GM18858 (cell line): ENCODE measurements at regions not wholly inside any gene's neighbourhood (a gene's known extent, or its start where the extent isn't known, plus 50 kb on each side); places are given as distances from the start of the nearest gene placed in this dataset.

Source experiments
- ATAC-seq: cut with Tn5 transposase; IDR thresholded peaks from one replicate; pipeline ENCODE4 v1.9.1; 2021; ENCODE audit not compliant: unreplicated experiment

DNA sequence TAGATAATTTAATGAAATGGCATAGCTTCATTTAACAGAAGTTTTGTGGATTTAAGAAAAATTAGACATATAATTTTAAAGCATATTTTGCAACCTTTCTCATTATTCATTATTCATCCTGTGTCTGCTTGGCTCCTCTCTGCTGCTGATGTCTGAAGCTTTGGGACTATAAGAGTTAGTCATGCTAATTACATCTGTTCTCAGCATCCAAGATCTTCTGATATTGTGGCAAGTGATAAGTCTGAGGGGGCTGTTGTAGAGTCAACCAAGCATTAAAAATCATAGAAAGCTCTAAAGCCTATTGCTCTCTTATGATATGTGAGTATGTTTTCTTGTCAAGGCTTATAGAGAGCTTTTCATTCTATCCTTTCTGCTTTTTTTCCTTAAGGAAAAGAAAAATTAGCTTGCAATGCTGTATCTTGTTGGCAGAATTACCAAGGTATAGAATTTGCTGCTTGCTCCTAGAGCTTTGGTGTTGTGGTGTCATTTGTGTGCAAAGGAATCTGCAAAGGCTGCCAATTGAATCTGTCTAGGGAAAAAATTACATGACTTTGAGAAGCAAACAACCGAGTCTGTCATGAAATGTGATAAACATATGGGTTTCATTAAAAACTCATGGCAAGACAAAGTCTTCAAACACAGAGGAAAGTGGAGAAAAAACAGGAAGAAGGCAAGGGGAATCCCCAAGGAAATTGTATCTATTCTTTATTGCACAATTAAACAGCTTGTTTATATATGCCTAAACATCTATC lies 156.1 kb upstream of the DAB2 start:
- no peak for ATAC-seq

DNA sequence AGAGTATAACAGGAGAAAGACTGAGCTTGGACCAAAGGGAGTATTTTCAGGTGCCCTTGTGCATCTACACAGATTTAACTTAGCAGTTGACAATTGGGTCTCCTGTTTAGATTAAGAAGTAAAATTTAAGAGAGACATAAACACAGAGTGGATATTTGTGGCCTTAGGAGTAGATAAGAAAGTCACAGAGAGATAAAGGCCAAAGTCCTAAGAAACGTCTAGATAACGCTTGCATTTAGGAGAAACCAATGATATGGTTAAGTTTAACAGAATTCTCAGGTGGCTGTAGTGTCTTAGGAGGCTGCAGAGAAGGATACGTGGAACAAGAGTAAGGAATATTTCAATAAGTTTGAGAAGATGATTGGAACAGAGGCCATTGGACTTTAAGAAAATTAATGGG lies 155.0 kb upstream of the DAB2 start:
- ATAC-seq, result no peak

DNA sequence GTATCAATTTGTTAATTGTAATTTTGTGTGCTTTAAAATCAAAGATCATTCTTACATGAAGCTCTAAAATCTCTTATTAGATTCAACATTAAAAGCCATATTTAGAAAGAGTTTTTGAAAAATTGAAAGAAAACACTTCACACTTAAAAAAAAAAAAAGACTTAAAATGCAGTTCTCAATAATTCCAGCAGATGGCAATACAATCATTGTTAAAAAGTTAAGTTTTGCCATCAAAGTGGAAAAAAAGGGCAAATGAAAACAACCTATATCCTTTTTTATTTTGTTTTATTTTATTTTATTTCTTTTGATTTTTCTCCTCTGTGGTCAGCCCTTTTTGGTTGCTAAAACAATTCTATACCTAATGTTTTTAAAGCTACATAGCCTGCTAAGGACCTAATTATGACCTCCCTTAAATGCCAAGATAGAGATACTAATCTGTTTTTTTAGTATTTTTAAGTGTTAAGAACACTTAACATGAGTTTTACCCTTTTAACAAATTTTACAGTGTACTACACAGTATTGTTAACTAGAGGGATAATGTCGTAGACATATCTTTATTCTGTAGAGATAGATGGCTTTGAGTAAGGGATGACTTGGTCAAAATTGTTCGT lies 154.2 kb upstream of the DAB2 start:
- no peak for ATAC-seq

DNA sequence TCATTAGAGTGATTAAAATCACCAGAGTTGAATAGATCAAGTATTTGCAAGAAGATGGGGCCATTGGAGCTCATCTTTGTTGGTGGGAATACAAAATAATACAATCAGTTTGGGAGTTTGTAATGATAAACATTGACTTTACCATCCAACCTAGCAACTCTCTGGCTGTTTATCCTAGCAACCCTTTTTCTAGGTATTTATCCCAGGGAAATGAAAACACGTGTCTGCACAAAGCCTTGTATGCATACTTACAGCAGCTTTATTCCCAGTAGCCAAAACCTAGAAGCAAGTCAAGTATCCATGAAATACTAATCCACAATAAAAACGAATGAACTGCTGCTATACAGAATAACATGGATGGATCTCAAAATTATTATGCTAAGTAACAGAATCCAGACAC lies 152.7 kb upstream of the DAB2 start:
- no peak for ATAC-seq

DNA sequence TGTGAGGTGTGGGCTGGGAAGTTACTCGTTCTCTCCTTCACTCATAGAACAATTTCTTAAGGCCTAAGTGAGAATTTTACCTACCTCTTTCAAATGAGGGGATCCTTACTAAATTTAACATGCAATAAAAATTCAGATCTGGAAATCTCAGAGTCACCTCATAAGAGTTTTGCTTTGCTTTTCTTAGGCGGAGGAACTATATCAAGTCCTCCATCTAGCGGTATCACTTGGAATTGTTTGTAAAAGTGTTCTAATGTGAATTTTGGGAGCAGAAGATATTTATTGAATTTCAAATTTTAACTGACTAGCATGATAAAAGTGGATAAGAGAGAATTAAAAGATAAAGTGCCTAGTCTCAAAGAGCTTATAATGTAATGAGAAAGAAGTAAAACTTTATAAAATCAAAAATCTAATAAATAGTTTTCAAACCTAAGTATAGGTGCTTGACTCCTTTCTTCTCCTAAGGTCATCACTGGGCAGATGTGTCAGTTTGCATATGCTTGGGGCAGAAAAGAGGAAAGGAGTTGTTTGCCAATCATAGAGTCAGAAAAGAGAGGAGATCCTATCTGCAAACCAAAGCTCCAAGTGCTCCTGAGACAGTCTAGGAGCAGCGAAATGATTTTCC lies 145.7 kb upstream of the DAB2 start:
- ATAC-seq, result peak; percentile 66

DNA sequence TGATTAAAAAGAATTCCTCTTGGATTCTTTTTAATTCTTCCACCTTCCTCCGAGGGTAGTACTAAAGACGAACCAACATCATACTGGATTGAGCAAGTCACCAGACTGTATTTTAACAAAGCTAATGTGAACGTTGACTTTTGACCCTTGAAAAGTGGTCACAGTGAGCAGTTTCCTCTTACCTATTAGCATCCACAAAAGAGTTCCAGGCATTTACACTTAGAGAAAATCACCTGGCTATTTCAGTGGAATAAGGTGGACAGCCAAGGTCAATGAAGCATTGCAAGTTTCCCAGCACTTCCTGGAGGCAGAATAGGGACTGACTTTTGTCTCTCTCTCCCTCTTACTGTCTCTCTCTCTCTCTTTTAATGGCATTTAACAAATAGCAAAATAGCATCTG lies 145.1 kb upstream of the DAB2 start:
- ATAC-seq, result no peak

DNA sequence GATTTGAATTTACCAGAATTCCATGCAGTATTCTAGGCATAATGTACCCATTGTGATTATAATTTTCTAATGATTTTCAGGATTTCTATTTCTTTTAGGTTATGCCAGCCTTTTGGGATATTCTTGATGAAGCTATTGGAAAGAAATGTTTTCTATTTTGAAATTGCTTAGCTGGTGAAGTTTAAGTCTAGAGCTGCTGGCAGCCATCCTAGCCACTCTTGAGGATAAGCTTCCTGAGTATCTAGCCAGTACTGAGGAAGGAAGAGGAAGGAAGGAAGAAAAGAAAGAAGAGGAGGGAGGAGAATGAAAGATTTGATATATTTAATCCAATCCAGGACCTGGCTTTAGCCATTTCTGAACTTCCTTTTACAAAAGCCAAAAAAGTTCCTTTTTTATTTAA lies 142.1 kb upstream of the DAB2 start:
- no peak for ATAC-seq

DNA sequence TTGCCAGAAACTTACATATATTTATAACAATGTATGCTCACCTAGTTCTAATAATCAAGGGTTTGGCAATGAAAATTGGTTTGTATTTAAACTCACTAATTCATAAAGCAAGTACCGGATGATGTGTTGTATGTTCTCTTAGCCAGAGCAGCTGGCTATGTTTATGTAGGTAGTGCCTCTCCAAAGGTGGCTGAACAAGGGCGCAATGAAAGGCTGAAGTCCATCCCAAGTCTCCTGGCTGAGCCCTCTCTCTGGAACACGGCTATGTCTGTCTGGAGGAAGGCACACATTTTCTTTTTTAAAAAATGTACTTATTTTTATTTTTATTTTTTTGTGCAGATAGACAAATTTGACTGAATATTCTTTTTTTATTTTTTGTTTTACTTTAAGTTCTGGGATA lies 141.2 kb upstream of the DAB2 start:
- no peak for ATAC-seq

DNA sequence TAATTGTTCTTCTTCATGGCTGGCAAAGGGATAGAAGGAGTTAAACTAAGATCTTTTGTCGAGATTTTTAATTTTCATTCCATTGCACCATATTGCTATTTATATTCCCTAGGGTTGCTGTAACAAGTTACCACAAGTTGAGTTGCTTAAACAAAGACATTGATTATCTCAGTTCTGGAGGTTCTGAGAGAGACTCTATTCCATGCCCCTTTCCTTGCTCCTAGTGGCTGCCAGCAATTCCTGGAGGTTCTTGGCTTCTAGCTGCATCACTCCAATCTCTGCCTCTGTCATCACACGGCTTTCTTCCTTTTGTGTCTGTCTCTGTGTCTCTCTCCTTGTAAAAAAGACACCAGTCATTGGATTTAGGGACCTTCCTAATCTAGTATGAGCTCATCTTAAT lies 136.6 kb upstream of the DAB2 start:
- no peak for ATAC-seq

DNA sequence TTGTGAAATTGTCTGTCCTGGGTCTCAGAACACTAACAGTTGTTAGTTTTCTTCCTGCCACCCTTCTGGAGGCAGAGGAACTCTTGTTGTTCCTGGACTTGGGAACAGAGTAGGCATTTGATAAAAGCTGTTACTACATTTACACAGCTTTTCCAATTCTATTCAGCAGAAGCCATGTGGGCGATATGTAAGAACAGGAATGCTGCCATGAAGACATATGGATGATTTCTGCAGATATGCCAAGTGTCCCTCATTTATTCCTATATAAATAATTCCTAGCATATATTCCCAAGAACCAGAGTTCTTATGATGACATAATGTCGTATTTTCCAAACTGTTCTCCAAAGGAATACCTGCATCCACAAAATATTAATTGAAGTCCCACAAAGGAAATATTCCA lies 135.9 kb upstream of the DAB2 start:
- ATAC-seq, result no peak

DNA sequence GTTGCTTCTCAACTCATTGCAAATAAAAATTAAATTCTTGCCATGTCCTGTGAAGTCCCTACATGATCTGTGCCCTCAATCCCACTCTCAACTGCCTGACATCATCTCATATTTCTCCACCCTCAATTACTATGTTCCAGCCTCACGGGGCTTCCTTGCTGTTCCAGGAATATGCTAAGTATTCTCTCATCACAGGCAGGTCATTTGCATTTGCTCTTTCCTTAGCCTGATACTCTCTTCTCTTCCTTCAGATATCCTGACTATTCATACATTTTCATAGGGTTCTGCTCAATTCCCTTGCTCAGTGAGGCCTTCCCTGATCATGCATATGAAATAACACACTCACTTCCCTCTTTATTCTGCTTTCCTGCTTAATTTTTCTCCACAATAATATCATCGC lies 135.1 kb upstream of the DAB2 start:
- ATAC-seq, result no peak

DNA sequence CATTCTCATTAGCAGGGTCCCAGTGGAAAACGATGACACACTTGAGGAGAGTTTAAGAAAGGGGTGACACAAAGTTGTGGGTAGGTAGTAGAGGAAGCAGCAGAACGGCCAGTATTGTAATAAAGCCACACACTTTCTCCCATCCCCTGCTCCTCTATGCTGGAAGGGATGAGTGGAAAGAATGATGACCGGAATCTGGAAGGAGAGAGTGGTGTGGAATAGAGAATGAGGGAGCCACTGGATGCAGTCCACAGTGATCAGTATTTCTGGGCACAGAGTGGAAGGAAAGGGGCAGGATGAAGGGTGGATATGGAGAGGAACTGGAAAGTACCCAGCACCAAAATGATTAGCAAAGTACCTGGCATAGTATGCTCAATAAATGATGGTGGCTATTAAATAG lies 133.8 kb upstream of the DAB2 start:
- ATAC-seq, result no peak

DNA sequence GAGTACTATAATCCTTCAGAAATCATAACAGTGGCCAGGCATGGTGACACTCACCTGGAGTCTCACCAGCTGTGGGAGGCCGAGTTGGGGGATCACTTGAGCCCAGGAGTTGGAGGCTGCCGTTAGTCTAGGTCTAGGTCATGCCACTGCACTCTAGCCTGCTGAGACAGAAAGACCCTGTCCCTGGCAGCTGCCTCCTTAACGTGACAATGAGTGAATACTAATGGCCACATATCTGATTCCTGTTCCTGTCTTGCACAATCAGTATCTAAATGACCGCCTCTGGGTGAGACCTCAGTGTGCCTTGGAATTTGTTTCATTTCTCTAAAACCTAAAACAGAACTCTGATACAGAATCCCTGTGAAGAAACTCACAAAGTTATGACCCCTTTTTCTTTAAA lies 131.0 kb upstream of the DAB2 start:
- no peak for ATAC-seq

DNA sequence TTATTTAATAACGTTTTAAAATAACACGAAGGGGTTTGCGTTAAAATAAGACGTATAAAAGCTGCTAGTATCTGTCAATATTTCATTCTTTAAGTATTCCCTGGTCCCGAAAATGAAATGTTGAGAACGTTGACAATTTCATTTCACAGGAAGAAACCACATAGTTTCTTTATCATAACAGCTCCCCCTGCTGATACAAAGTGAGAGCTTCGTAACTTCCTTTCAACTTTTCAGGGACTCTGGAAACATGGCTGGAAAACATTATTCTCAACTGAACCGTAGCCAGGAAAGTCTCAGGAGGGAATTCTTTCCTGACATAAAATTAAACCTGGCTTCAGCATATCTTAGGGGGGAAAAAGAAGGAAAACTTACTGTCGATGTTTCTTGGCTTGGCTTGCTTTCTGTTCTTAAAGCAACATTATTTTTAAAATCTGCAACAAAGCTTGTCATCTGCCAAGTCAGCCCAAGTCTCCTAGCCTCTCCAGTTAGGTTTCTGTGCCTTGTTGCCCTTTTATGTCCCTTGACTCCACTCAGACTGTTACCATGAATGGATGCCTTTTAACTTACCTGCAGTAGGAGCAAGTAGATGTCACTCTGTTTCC lies 122.9 kb upstream of the DAB2 start:
- no peak for ATAC-seq

DNA sequence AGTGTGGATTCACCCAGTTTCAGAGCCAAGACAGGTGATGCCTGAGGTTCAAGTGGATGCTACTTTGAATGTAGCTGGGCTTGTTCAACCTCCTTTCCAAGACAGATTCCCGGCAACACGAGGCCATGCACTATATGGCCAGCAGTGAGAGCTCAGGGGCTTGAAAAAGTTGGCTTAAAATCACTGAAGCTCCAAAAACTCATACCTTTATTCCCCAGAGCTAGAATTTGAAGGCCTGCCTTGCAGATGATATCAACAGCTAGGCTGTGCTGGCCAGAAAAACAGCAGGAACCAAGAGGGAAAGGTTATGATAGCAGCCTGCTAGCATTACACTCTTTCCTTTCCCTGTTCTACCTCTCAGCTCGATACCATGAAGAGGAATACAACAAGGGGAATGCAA lies 120.2 kb upstream of the DAB2 start:
- no peak for ATAC-seq

DNA sequence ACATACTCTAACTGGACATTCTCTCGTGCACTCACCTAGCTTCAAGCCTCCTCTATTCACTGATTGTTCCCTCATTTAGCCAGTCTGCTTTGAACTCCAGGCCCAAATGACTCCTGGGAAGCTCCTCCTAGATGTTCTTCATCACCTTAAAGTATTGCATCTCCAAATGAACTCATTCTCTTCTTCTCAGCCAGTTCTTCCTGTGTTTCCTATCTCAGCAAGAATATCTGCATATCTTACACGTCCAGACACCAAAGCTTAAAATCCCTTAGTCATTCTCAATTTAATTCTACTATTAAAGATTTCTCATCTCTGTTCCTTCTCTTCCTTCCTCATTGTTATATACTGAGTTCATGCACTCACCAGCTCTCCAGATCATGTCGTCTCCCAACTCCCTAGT lies 118.6 kb upstream of the DAB2 start:
- ATAC-seq, result no peak

DNA sequence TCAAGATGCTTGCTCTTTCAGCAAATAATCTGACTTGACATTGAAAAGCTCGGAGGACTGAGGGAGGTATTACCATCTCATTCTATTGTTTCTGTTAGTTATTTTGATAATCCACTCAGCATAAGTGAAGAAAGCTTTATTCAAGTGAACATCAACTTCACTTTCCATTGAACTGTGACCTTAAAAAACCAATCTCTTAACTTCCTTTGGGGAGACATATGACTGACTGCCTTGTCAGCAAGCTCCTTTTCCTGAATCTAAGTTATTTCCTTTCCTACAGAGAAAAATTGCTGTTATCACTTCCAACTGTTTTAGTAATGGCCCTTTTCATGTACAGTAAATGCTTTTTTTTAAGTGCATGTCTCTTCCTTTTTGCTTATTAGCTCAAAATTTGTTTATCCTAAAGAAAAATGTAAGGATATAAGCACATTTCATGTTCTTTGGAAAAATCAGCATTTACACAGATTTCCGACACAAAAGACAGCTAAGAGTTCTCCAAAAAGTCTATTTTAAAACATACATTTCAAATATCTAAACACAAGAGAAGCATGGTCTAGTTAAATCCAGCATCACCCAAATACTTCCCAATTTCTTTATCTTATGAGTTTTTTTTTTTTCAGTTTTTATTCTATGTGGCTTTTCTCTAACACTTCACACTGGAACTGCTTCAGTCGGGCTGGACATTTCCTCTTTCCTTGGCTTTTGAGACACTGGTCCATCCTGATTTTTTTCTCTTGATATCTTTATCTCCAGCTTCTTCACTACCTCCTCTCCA lies 117.9 kb upstream of the DAB2 start:
- ATAC-seq, result no peak

DNA sequence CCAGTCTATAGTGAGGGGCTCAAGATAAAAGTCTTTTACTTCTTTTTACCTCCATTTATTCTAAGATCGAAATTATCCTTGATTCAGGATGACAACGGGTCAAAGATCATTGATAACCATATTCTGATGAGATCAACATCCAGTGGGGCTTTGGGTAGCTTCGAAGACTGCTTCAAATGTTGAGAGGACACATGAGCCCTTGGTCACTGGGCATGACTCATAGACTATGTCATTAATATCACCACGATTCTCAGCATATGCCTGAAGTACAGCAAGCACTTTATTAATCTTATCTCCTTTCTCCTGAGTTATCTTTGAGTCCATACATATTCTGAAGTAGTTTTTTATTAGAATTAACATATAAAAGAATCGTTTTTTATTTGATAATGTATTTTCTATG lies 117.1 kb upstream of the DAB2 start:
- no peak for ATAC-seq

DNA sequence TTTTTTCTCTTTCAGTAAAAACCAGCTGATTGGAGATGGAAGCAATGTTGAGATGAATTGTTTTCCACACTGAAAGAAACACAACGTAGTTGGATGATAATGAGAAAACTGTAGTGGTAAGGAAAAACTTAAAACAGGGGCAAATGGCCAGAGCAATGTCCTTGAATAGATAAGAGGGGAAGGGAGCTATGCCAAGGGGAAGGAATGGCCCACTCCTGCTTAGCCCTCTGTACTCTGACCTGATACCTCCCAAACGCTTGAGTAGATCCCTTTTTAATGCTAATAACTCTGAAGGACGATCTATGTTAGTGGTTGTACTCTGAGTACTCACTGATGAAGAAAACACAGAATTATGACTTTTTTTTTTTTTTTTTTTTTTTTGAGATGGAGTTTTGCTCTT lies 114.7 kb upstream of the DAB2 start:
- ATAC-seq, result no peak

DNA sequence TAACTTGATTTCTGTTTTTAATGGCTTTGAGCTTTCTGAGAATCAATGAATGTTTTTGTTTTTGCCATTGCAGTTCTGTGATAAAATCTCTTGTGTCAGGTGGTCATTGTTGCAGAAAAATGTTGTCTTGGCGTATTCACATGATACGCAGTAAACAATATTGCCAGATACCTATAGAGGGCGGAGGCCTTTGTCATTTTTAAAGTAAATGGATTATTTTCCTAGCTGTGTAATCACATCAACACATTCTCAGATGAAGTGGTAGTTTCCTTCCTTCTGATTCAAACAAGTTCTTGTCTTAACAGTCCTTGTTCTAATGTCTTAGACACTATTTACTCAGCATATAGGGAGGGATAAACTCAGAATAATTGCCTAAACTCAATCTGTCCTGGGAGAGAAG lies 109.9 kb upstream of the DAB2 start:
- no peak for ATAC-seq

DNA sequence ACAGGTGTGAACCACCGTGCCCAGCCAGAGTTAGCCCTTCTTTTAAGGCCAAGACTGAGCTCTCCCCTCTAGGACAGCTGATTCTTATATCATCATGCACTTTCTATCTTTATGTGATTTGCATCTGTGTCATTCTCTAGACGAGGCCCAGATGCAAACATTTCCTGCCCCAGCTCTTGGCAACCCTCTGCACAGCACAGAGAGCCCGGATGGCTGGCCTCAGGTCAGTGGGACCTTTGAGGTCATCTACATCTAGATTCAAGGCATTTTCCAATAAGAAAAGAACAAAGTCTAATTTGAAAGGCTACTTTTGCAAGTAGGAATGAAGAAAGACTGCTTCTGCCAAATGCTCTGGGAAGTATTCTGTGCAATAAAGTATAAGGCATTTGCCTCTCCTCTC lies 109.0 kb upstream of the DAB2 start:
- ATAC-seq, result no peak

DNA sequence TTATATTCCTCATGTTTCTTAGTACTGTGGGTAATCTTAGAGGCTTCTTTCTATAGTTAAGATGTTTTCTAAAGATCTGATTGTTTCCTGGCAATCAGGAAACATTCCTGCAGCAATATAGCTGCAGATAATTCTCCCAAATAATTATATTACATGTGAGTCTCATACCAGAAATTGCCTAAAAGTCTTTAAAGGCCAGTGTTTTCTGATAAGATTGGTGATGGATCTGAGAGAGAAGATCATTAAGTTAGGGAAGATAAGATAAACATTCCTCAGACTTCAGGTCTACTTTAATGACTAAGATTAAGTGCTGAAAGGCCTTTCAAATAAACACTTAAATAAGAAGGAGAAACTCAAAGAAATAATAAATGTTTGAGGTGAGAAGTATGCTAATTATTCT lies 107.7 kb upstream of the DAB2 start:
- no peak for ATAC-seq
